Skeletal muscle satellite cell (primary cell): ENCODE measurements at regions not wholly inside any gene's neighbourhood (a gene's known extent, or its start where the extent isn't known, plus 50 kb on each side); places are given as distances from the start of the nearest gene placed in this dataset.

Experiments
- H3K27me3 ChIP-seq: 2 replicates; pipeline ENCODE4 v1.7.0; 2013; ENCODE audit warnings: low read length; ENCODE audit not compliant: control insufficient read depth, insufficient read depth
- H3K36me3 ChIP-seq: 2 replicates; pipeline ENCODE4 v1.7.0; 2013; ENCODE audit warnings: mild to moderate bottlenecking, control low read depth, low read length; ENCODE audit not compliant: insufficient read depth
- H3K4me1 ChIP-seq: 2 replicates; pipeline ENCODE4 v1.7.0; 2013; ENCODE audit warnings: low read length; ENCODE audit not compliant: control insufficient read depth, insufficient read depth
- H3K4me2 ChIP-seq: 2 replicates; pipeline ENCODE4 v1.7.0; 2013; ENCODE audit warnings: mild to moderate bottlenecking, low read length
- H3K4me3 ChIP-seq: 2 replicates; pipeline ENCODE4 v1.7.0; 2013; ENCODE audit warnings: low read length
- H3K9ac ChIP-seq: 2 replicates; pipeline ENCODE4 v1.7.0; 2013; ENCODE audit warnings: mild to moderate bottlenecking, low read depth, low read length, moderate library complexity
- H3K9me3 ChIP-seq: replicated peaks from 2 replicates; pipeline ENCODE4 v1.7.0; 2013; ENCODE audit warnings: mild to moderate bottlenecking, control low read depth, low read length

DNA sequence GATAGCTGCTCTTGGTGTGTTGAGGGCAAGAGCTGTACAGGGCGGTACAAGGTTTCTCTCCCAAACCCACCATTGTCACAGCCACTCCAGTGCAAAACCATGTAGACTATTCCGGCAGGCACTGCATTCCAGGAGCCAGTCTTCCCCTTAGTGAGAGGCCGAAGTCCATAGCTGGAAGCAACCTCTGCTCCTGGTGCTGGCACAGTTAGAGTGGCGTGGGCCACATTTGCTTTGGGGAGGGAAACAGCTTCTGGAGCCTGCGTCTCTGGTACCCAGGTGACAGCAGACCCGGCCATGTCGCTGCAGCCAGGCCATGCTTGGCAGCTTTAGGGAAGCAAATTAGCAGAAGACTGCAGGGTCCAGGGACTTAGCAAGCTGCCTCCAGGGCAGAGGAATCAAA, 788.0 kb downstream of the BRD1 start:
- Histone ChIP-seq H3K36me3 (no peaks in the 10 kb centered on the region), H3K27me3 (no peaks in the 10 kb centered on the region), H3K4me2 (no peak overlapping the region), H3K9me3 (peaks cover 39% of the 10 kb centered on the region), H3K4me3 (no peak overlapping the region), H3K9ac (no peak overlapping the region), H3K4me1 (no peaks in the 10 kb centered on the region)

DNA sequence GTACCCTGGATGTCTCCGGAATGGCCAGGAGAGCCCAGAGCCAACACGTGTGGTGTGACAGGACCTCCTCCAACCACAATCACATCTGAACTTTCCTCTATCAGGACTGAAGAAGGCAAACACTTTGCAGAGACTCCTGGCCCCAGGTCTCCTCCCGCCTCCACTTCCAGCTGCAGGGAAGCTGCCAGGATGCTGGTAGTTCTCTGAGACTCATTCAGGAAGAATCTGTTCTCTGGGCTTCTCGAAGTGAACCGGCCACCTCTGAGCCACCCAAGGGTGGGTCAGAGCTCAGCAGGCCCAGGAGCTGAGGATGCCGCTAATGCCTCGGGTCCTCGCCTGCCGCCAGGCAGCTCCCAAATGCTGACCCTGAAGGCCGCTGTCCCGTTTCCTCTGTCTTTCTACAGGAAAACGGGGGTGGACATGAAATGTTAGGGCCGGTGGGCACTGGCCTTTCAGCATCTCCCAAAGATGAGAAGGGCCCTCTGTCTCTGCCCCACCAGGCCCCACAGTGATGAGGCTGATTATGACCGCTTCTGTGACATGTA, 789.9 kb downstream of the BRD1 start:
- Histone ChIP-seq H3K4me2 (no peak overlapping the region), H3K4me1 (no peaks in the 10 kb centered on the region), H3K36me3 (no peaks in the 10 kb centered on the region), H3K4me3 (no peak overlapping the region), H3K9ac (no peak overlapping the region), H3K9me3 (peaks cover 30% of the 10 kb centered on the region), H3K27me3 (no peaks in the 10 kb centered on the region)

DNA sequence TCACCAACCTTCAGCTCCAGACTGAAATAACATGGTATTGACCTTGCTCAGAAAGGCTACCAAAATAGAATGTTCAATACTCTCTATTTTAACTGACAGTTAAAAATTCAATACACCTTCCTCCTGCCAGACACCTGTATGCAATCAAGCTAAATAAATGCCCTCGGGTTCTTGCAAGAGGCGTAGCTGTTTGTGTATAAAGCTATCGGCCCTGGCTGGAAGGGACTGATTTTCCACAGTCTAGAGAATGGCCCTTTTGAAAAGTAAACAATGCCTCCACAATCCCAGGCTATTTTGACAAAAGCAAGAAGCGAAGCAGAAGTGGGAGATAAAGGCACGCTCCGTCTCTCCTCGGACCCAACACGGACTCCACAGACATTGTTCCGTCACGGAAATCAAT, 791.2 kb downstream of the BRD1 start:
- Histone ChIP-seq H3K36me3 (no peaks in the 10 kb centered on the region), H3K9ac (no peak overlapping the region), H3K9me3 (peaks cover 25% of the 10 kb centered on the region), H3K4me1 (no peaks in the 10 kb centered on the region), H3K27me3 (no peaks in the 10 kb centered on the region), H3K4me2 (no peak overlapping the region), H3K4me3 (no peak overlapping the region)

DNA sequence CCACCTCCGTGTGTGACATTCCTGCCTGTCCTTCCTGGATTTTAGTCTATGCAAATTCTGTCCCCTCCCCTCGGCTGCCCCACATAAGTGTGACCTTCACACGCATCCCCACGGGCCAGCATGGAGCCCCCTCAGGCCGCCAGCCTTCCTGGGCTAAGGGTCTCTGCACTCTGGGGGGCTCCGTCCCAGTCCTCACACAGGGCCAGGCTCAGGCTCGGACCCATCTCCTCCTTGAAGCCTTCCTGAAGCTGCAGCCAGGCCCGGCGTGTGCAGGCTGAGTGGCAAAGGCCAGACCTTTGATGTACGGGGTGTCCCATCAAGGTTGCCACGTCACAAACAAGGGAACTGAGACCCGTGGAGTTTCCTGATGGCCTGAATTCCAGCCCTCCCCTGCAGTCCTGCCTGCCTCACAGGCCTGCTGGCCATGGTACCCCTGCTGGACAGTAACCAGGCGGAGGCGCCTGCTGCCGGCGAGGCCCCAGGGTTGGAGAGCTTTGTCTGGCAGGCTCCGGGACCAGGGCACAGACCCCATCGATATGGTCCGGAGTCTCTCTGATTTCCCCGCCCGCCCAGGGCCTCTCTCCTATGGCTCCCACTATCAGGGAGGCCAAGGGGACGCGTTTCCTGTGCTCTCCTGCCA, 791.7 kb downstream of the BRD1 start:
- peaks cover 19% of the 10 kb centered on the region for H3K9me3 ChIP-seq
- no peak overlapping the region for H3K4me2 ChIP-seq
- H3K9ac ChIP-seq: no peak overlapping the region
- H3K4me1 ChIP-seq: no peaks in the 10 kb centered on the region
- no peaks in the 10 kb centered on the region for H3K27me3 ChIP-seq
- no peak overlapping the region for H3K4me3 ChIP-seq
- no peaks in the 10 kb centered on the region for H3K36me3 ChIP-seq

DNA sequence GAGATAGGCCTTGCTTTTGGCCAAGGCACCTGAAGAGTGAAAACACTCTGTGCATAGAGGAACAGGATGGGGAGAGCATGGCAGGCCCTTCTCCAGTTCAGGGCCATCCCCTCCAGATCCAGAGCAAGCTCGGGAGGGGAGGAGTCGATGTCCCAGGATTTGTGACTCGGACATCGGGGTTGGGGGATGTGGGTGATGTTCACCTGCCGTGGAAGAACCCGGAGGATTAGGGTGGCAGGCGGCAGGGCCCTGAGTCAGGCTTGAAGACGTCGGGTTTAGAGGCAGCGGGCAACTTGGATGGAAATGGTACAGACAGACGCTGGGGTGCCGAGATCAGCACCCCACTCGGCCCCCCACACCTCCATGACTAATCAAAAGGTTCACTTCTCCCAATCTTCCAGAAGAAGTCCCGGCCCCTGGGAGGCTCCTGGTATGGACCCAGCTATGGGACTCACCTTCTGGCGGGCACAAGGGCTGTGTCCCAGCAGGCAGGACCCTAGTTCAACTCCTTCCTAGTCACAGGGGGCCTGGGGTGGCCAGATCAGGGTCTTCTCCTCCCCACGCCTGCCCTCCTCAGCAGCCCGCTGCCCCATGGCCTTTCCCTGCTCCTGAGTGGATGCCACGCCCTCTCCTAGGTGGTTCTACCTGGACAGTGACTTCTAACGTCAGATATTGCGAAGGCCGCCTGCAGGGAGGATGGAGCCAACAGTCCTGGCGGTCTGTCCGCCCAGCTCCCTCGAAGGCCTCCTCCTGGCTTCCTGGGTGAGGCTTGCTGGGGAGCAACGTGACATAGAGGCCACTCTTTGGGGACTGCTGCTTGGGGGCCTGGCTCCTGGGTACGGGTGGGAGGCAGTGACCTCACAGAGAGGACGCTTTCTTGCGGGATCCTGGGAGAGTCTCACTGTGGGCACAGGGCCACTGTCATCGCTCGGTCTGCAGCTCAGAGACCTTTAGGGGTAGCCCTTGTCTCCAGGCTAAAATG, 792.5 kb downstream of the BRD1 start:
- H3K4me3 ChIP-seq: no peak overlapping the region
- no peaks in the 10 kb centered on the region for H3K27me3 ChIP-seq
- peaks cover 17% of the 10 kb centered on the region for H3K9me3 ChIP-seq
- no peak overlapping the region for H3K4me2 ChIP-seq
- H3K36me3 ChIP-seq: no peaks in the 10 kb centered on the region
- H3K9ac ChIP-seq: no peak overlapping the region
- H3K4me1 ChIP-seq: no peaks in the 10 kb centered on the region

DNA sequence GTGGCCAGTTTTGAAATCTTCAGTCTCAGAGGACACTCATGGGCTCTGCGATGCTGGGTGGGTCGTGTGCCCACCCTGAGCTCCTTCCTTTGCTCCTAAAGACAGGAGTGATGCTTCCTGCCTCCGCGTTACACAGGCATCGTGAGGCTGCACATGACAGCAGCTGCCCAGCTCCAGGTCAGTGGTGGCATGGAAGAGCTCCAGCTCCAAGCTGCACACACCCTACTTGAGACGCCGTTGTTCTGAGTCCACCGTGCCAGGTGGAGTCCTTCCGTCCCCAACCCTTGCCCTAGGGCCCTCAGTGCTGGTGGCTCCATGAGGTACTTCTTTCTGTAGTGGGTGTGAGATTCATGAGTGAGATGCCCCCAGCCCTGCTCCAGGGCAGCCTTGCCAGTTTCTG, 794.1 kb downstream of the BRD1 start:
- no peaks in the 10 kb centered on the region for H3K36me3 ChIP-seq
- no peak overlapping the region for H3K9ac ChIP-seq
- no peak overlapping the region for H3K4me2 ChIP-seq
- H3K27me3 ChIP-seq: no peaks in the 10 kb centered on the region
- no peaks in the 10 kb centered on the region for H3K4me1 ChIP-seq
- H3K9me3 ChIP-seq: peaks cover 14% of the 10 kb centered on the region
- H3K4me3 ChIP-seq: no peak overlapping the region

DNA sequence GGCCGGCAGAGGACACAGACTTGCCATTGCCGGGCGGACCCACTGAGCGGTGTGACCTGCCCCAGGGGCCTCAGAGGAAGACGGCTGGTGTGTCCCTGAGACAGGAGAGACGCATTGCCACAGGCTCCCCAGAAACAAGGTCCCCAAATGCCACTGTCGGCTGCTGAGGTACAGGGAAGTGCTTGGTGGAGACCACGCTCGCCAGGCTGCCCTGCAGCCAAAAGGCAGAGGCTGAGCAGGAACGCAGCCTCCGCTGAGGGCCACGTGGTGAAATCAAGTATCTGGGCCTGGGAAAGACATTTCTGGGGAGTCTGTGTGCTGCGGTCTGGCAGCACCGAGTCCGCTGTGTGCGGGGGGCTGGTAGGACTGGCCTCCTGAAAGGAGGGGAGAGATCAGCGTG, 794.9 kb downstream of the BRD1 start:
- H3K9me3 ChIP-seq: peaks cover 20% of the 10 kb centered on the region
- H3K27me3 ChIP-seq: no peaks in the 10 kb centered on the region
- H3K4me2 ChIP-seq: no peak overlapping the region
- H3K36me3 ChIP-seq: no peaks in the 10 kb centered on the region
- H3K4me3 ChIP-seq: no peak overlapping the region
- H3K9ac ChIP-seq: no peak overlapping the region
- no peaks in the 10 kb centered on the region for H3K4me1 ChIP-seq

DNA sequence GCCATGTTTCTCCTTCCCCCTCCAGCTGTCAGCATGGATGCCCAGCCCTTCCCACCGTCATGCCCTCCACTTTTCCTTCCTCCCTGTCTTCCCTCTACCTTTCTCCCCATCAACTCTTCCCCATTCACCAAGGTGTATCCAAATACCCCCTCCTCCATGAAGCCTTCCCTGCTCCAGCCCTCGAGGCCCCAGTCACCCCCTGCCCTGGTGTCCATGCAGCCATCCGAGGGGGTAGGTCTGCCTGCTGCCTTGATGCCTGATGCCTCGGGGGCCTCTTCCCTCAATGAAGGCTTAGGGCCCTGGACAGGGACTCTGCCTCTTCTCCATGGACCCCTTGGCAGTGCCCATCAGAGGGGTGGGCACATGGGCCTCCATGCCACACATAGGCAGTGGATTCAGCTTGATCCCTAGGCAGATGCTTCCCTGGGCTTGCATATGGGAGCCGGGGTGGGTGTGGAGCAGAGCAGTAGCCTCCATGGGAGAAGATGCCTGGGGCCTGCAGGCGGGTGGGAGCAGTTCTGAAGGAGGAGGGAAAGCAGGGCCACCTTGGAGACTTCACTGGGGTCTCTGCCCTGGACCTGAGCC, 795.8 kb downstream of the BRD1 start:
- no peak overlapping the region for H3K4me2 ChIP-seq
- no peak overlapping the region for H3K9ac ChIP-seq
- H3K4me3 ChIP-seq: no peak overlapping the region
- H3K36me3 ChIP-seq: no peaks in the 10 kb centered on the region
- H3K4me1 ChIP-seq: no peaks in the 10 kb centered on the region
- peaks cover 22% of the 10 kb centered on the region for H3K9me3 ChIP-seq
- no peaks in the 10 kb centered on the region for H3K27me3 ChIP-seq

DNA sequence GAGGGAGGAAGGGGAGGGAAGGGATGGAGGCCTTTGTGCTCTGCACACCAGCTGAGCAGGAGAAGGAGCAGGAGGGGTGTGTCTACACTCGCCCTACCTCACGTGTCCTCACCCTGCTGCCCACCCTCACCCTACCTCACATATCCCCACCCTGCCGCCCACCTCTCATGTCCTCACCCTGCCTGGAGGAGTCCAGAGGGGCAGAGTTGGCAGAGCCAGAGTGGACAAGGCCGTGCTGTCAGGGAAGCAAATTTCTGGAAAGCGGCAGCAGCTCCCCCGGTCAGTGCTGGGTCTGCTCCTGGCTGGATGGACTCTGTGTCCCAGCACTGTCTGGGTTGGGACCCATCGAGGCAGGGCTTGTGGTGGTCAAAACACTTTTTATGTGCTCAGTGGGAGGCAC, 799.6 kb downstream of the BRD1 start:
- Histone ChIP-seq H3K4me2 (no peak overlapping the region), H3K27me3 (no peaks in the 10 kb centered on the region), H3K4me3 (no peak overlapping the region), H3K9ac (no peak overlapping the region), H3K4me1 (no peaks in the 10 kb centered on the region), H3K36me3 (no peaks in the 10 kb centered on the region), H3K9me3 (peaks cover 18% of the 10 kb centered on the region)

DNA sequence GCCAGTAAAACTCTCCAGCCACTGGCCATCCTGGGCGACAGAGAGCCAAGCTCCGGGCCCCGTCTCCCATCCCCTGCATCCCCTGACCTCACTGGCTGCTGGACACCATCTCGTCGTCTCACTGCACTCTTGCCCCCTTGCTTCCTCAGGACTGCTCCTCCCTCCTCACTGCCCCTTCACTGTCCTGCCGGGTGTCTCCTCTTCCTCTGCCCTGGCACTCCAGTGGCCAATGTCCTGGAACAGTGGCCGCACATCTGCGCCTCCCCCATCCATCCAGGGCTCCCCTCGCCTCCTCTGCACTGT, 800.4 kb downstream of the BRD1 start:
- Histone ChIP-seq H3K4me3 (no peak overlapping the region), H3K9ac (no peak overlapping the region), H3K4me2 (no peak overlapping the region), H3K4me1 (no peaks in the 10 kb centered on the region), H3K27me3 (no peaks in the 10 kb centered on the region), H3K9me3 (peaks cover 18% of the 10 kb centered on the region), H3K36me3 (no peaks in the 10 kb centered on the region)

DNA sequence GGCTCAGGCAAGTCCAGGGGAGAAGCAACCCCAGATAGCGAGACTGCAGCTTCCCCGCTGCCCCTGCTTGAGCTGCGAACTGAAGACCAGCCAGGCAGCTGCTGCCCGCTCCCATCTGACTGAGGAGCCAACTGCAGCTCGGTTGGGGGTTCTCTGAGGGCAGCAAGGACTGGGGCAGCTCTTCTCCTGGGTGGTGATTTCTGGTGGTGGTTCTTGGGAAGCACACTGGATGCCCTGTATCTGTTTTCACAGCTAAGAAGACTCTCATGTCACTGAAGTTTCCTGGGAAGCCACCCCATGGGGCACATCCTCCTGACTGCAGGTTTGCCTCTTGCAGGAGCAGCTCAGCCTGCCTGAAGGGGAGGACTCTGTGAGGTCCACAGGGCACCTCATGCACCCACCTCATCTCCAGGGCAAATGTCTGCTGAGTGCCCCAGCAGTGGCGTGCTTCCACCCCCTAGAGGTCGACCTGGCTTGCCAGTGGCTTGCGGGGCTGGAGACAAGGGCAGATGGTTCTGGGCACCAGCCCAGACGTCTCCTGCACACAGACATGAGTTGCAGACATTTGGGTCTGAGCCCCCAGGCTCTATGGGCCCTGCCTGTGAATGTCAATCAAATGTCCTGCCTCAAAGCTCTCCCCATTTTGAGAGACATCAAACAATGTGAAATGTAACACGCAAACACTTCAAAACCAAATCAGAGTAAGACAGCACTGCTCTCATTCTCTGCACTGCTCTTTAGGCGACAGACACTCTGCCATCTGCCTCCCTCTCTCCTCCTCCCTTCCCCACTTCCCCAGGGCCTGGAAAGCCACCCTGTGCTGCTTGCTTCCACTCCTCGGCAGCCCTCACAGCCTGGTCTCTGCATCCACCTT, 800.9 kb downstream of the BRD1 start:
- no peak overlapping the region for H3K4me2 ChIP-seq
- H3K9ac ChIP-seq: no peak overlapping the region
- H3K4me3 ChIP-seq: no peak overlapping the region
- no peaks in the 10 kb centered on the region for H3K36me3 ChIP-seq
- H3K4me1 ChIP-seq: no peaks in the 10 kb centered on the region
- H3K27me3 ChIP-seq: no peaks in the 10 kb centered on the region
- H3K9me3 ChIP-seq: peaks cover 18% of the 10 kb centered on the region
